Naive thymus-derived CD8-positive, alpha-beta T cell (primary cell): ENCODE measurements at regions not wholly inside any gene's neighbourhood (a gene's known extent, or its start where the extent isn't known, plus 50 kb on each side); places are given as distances from the start of the nearest gene placed in this dataset.

ENCODE experiments used
- ATAC-seq, 2 donors: fragments of 150-1000 bp; cut with Tn5 transposase in 1 of 2; sonication (Bioruptor Pico), chemical (Tn5 transposase) in 1 of 2; 1 replicate in 1 of 2; 2 replicates in 1 of 2; pipeline ENCODE4 v1.10.0; 2021; ENCODE audit warnings: mild to moderate bottlenecking in 2 of 2, moderate library complexity in 2 of 2
- POLR2A ChIA-PET: fragments of 350-600 bp; sonication (Branson Sonifier 250); formaldehyde crosslinking; loops from one replicate; lab custom pipeline; 2021; ENCODE audit warnings: antibody characterized with exemption; lab: Charles Lee
- DNase-seq, 10 donors: peaks; one replicate each; pipeline versions ENCODE4 v3.0.0 to v3.0.0-alpha.2; 2020 to 2022
- H3K27ac Mint-ChIP-seq, 10 donors: one replicate each; pipeline ENCODE4 v1.8.0; 2020 to 2022; ENCODE audit warnings: mild to moderate bottlenecking in 10 of 10, mixed read lengths in 10 of 10, moderate library complexity in 4 of 10, inconsistent platforms in 1 of 10
- H3K27me3 Mint-ChIP-seq, 5 donors: one replicate each; pipeline ENCODE4 v1.8.0; 2021 to 2022; ENCODE audit warnings: mixed read lengths in 5 of 5
- H3K36me3 Mint-ChIP-seq, 3 donors: one replicate each; pipeline ENCODE4 v1.8.0; 2020 to 2022; ENCODE audit warnings: mixed read lengths in 3 of 3, mild to moderate bottlenecking in 2 of 3, inconsistent platforms in 1 of 3
- H3K4me1 Mint-ChIP-seq, 4 donors: one replicate each; pipeline ENCODE4 v1.8.0; 2021 to 2022; ENCODE audit warnings: mixed read lengths in 4 of 4
- H3K4me3 Mint-ChIP-seq, 10 donors: one replicate each; pipeline ENCODE4 v1.8.0; 2020 to 2022; ENCODE audit warnings: mild to moderate bottlenecking in 10 of 10, mixed read lengths in 10 of 10, moderate library complexity in 6 of 10, inconsistent platforms in 1 of 10
- H3K9me3 Mint-ChIP-seq, 9 donors: one replicate each; pipeline ENCODE4 v1.8.0; 2020 to 2022; ENCODE audit warnings: mixed read lengths in 9 of 9, mild to moderate bottlenecking in 3 of 9, inconsistent platforms in 1 of 9, moderate library complexity in 1 of 9

DNA sequence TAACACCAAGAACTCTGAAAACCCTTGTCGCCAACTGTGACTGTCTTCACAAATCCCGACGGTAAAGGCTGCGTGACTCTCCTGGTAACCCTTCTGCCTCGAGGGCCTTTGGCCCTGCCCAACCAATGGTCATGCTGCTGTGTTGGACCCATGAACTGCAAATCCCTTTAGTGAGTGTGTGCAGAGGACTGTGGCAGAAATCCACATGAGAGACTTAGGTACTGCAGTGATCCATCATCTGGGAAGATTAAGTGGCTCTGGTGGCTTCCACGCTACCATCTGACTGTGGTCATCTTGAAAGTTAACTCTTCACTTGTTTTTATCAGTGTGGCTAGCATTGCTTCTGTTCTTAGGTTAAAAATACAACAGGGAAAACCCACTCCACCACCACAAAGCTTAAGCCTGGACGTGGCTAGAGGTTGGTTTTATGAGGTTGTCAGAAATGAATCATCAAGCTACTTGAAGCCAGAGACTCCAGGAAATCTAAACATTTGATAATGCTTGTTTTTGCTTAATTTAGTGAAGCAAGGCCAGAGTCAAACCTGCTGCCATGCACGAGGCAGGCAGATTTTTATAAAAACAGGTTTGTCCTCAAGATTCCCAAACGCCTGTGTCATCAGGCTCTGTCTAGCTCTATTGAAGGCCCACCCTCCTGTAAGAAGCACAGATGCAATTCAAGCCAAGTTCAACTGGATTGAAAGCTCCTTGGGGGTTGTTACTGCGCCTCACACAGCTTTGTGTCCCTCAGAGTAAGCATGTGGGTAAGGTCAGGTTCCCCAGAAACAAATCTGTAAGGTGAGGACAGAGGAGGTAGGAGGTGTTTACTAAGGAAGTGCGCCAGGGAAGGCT, 52.7 kb upstream of the ERCC6L2 start:
- peaks cover 0 to 4% (median 0%) of the 10 kb centered on the region in 5 donors for H3K27me3 Mint-ChIP-seq
- DNase-seq (no peak), ATAC-seq (no peak)
- peaks cover 0 to 2% (median 0%) of the 10 kb centered on the region in 9 donors for H3K9me3 Mint-ChIP-seq
- H3K36me3 Mint-ChIP-seq = peaks cover 0 to 3% (median 0%) of the 10 kb centered on the region in 3 donors
- no peak overlapping the region for H3K4me3 Mint-ChIP-seq
- POLR2A ChIA-PET = interaction anchor here (0.9 kb wide), 1 partner anchor 53 kb away, joined by 3 read pairs; the partner anchor contains the start of gene ERCC6L2
- peaks cover 10 to 15% (median 12%) of the 10 kb centered on the region in 4 donors for H3K4me1 Mint-ChIP-seq
- H3K27ac Mint-ChIP-seq = peak overlapping the region in 2 of 10 donors; percentile 37 to 68

DNA sequence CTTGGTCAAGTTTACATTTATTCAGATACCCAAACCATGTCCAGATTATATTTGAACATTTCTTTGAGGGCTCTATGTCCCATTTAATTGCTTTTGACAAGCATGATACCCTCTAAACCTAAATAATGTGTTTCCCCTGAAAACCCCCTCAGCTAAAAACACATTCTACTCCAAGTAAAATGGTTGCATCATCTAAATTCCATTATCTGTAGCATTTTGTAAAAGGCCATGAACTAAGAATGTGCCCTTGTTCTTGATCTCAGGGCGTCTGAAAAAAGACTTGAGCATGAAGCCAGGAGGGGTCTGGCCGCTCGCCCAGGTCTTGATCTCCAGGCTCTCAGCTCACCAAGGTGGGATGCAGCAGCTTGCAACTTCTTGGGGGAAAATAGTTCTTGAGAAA, 53.5 kb upstream of the ERCC6L2 start:
- POLR2A ChIA-PET = no interaction called here
- ATAC-seq = no peak
- no peak for DNase-seq
- Mint-ChIP-seq H3K36me3 (peaks cover 0 to 3% (median 0%) of the 10 kb centered on the region in 3 donors), H3K4me3 (no peak overlapping the region), H3K27me3 (peaks cover 0 to under 1% (median 0%) of the 10 kb centered on the region in 5 donors), H3K27ac (peak overlapping the region in 2 of 10 donors; percentile 57 to 77), H3K4me1 (peaks cover 10 to 13% (median 11%) of the 10 kb centered on the region in 4 donors), H3K9me3 (peaks cover 0 to 2% (median 0%) of the 10 kb centered on the region in 9 donors)

DNA sequence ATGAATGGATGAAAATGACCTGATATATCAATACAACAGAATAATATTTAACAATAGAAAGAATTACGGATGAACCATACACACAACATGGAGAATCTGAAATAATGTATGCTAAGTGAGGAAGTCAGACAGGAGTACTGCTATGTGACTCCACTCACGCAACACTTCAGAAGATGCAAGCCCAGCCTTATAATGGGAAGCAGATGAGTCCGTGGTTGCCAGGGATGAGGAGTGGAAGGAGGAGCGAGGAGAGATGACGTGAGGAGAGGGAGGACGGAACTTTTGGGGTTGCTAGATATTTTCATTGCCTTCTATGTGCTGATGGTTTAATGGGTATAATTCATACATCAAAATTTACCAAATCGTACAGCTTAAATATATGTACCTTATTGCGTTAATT, 55.4 kb upstream of the ERCC6L2 start:
- H3K27ac Mint-ChIP-seq = no peak overlapping the region

DNA sequence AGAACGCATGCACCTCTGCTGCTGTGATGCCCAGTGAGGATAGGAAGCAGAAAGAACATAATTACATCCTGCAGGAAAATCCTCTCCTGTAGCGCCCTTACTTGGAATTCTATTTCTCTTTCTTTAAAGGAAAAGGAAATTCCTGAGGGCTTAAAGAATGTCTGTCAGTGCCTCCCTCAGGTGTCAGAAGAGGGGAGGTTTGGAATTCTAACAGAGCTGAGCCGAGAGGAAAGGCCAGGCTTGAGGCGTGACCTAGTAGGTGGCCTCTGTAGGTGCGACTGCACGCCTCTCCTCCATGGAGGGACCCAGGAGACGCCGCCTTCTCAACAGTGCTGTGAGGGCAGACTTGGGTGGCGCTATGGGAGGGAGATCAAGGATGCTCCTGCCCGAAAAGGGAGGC, 55.9 kb upstream of the ERCC6L2 start:
- no peak for ATAC-seq
- H3K27ac Mint-ChIP-seq = no peak overlapping the region
- H3K27me3 Mint-ChIP-seq = peaks cover 0 to 3% (median 0%) of the 10 kb centered on the region in 5 donors
- peaks cover 7 to 13% (median 11%) of the 10 kb centered on the region in 4 donors for H3K4me1 Mint-ChIP-seq
- no peak for DNase-seq
- H3K36me3 Mint-ChIP-seq = peaks cover 0 to 3% (median 0%) of the 10 kb centered on the region in 3 donors
- H3K4me3 Mint-ChIP-seq = no peak overlapping the region
- peaks cover 0 to 2% (median 0%) of the 10 kb centered on the region in 9 donors for H3K9me3 Mint-ChIP-seq
- POLR2A ChIA-PET = no interaction called here

More for the DNA sequence above, 55.4 kb upstream of the ERCC6L2 start:
- ATAC-seq (no peak), DNase-seq (no peak)
- Mint-ChIP-seq H3K4me1 (peaks cover 7 to 13% (median 11%) of the 10 kb centered on the region in 4 donors), H3K27me3 (peaks cover 0 to 2% (median 0%) of the 10 kb centered on the region in 5 donors), H3K4me3 (no peak overlapping the region), H3K36me3 (peaks cover 0 to 3% (median 0%) of the 10 kb centered on the region in 3 donors), H3K9me3 (peaks cover 0 to 2% (median 0%) of the 10 kb centered on the region in 9 donors)
- POLR2A ChIA-PET = no interaction called here

DNA sequence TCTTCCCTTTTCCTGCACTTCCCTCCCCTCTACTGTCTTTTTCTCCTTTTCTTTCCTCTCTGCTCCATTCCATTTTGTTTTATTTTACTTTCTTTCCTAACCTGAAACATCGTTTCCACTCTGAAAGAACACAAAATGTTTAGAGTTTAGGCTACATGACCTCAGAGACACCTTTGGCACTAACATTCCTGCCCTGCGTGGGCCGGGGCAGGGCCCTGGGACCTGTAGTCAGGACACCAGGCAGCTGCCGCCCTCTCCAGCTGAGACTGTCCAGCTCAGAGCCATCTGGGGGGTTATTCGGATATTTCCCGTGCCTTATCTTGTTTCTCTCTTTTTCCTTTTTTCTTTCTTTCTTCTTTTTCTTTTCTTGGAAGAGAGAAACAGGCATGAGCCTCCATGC, 58.3 kb upstream of the ERCC6L2 start:
- POLR2A ChIA-PET = no interaction called here
- H3K27ac Mint-ChIP-seq = no peak overlapping the region
- H3K9me3 Mint-ChIP-seq = peaks cover 0 to 2% (median 0%) of the 10 kb centered on the region in 9 donors
- peaks cover 0 to 7% (median 4%) of the 10 kb centered on the region in 3 donors for H3K36me3 Mint-ChIP-seq
- DNase-seq (no peak), ATAC-seq (no peak)
- peaks cover 0 to 3% (median 0%) of the 10 kb centered on the region in 5 donors for H3K27me3 Mint-ChIP-seq
- H3K4me1 Mint-ChIP-seq = peaks cover 0 to 2% (median under 1%) of the 10 kb centered on the region in 4 donors
- no peak overlapping the region for H3K4me3 Mint-ChIP-seq

GRCh38 chr9:95816716-95817115, 58.8 kb upstream of the ERCC6L2 start:
- Mint-ChIP-seq H3K27me3 (peaks cover 0 to 3% (median 0%) of the 10 kb centered on the region in 5 donors), H3K9me3 (peaks cover 0 to 2% (median 0%) of the 10 kb centered on the region in 9 donors), H3K27ac (no peak overlapping the region), H3K36me3 (peaks cover 0 to 7% (median 4%) of the 10 kb centered on the region in 3 donors), H3K4me3 (no peak overlapping the region), H3K4me1 (peaks cover 0 to under 1% (median 0%) of the 10 kb centered on the region in 4 donors)
- DNase-seq = no peak
- no peak for ATAC-seq
- POLR2A ChIA-PET = no interaction called here

DNA sequence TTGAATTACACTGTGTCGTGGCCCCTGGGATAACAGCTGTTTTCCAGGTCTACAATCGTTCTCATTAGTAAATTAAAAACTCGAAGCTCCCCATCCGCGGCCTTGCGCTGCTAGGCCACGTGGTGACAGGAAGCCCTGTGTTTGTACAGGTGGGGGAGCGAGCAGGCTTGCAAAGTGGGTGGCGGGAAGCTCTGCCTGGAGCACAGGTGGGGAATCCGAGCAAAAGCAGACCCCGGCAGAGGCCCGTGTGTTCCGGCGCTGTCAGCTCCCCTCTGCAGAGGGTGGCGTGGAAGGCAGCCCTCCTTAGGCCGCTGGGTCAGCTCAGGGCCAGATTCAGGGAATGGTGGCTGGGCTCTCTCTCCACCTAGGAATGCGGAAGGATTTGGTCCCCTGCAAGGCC, 59.5 kb upstream of the ERCC6L2 start:
- H3K4me1 Mint-ChIP-seq = peaks cover 0 to 6% (median 1%) of the 10 kb centered on the region in 4 donors
- DNase-seq (no peak), ATAC-seq (no peak)
- peaks cover 0 to 1% (median 0%) of the 10 kb centered on the region in 9 donors for H3K9me3 Mint-ChIP-seq
- no peak overlapping the region for H3K27ac Mint-ChIP-seq
- POLR2A ChIA-PET = no interaction called here
- peaks cover 0 to 3% (median 0%) of the 10 kb centered on the region in 5 donors for H3K27me3 Mint-ChIP-seq
- H3K4me3 Mint-ChIP-seq = no peak overlapping the region
- H3K36me3 Mint-ChIP-seq = peaks cover 0 to 7% (median 4%) of the 10 kb centered on the region in 3 donors

DNA sequence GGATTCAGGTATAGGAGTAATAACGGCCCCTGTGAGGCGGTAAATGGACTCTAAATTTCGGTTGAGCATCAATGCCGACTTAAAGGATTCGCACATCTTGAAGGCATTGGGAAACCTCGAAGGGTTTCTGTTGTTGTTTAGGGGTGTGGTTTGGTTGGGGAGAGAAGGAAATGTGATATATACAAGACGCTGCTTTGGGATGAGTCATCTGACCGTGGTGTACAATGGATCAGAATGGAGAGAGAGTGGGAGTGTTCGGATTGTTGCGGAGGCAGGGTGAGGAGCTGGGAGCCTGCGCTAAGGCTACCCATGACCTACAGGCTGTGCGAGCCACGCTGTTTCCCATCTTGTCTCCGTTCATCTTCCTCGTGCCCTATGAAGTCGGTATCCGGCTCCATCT, 60.4 kb upstream of the ERCC6L2 start:
- H3K4me1 Mint-ChIP-seq = peaks cover 2 to 11% (median 3%) of the 10 kb centered on the region in 4 donors
- H3K27ac Mint-ChIP-seq = no peak overlapping the region
- peaks cover 0 to 3% (median 0%) of the 10 kb centered on the region in 5 donors for H3K27me3 Mint-ChIP-seq

DNA sequence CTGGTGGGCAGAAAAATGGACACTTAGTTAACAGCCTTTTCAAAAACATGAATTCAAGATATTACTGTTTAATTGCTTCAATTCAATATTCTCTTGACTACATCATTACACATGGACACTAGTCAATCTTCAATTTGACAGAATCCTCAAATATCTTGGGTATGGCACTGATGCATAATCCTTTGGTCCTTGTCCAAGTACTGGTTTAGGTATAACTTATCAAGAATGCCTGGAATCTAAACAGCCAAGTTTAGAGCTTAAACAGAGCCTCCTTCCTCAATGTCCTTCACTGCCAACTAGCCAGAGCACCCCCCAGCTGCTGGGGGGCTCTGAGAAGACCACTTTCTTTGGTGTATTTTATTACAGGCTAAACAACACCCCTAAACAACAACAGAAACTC, 61.6 kb upstream of the ERCC6L2 start:
- no peak for ATAC-seq
- no peaks in the 10 kb centered on the region for H3K9me3 Mint-ChIP-seq

More for the DNA sequence above, 60.4 kb upstream of the ERCC6L2 start:
- no peaks in the 10 kb centered on the region for H3K9me3 Mint-ChIP-seq
- no peak for DNase-seq
- POLR2A ChIA-PET = no interaction called here
- H3K36me3 Mint-ChIP-seq = peaks cover 0 to 7% (median 4%) of the 10 kb centered on the region in 3 donors
- ATAC-seq = no peak
- H3K4me3 Mint-ChIP-seq = no peak overlapping the region

GRCh38 chr9:95810814-95811213, 64.7 kb upstream of the ERCC6L2 start:
- H3K36me3 Mint-ChIP-seq = peaks cover 0 to 8% (median 4%) of the 10 kb centered on the region in 3 donors
- no peaks in the 10 kb centered on the region for H3K9me3 Mint-ChIP-seq
- H3K4me1 Mint-ChIP-seq = peaks cover 10 to 36% (median 26%) of the 10 kb centered on the region in 4 donors
- DNase-seq (no peak), ATAC-seq (no peak)
- peaks cover 0 to 6% (median 3%) of the 10 kb centered on the region in 5 donors for H3K27me3 Mint-ChIP-seq
- no peak overlapping the region for H3K4me3 Mint-ChIP-seq
- POLR2A ChIA-PET = no interaction called here
- H3K27ac Mint-ChIP-seq = peak overlapping the region in 1 of 10 donors; percentile 41

More for the DNA sequence above, 61.6 kb upstream of the ERCC6L2 start:
- DNase-seq = no peak
- no peak overlapping the region for H3K27ac Mint-ChIP-seq
- H3K27me3 Mint-ChIP-seq = peaks cover 0 to 3% (median 0%) of the 10 kb centered on the region in 5 donors
- peaks cover 0 to 7% (median 4%) of the 10 kb centered on the region in 3 donors for H3K36me3 Mint-ChIP-seq
- peaks cover 5 to 23% (median 14%) of the 10 kb centered on the region in 4 donors for H3K4me1 Mint-ChIP-seq
- POLR2A ChIA-PET = no interaction called here
- no peak overlapping the region for H3K4me3 Mint-ChIP-seq

- Mint-ChIP-seq H3K36me3 (peaks cover 0 to 8% (median 4%) of the 10 kb centered on the region in 3 donors), H3K27me3 (peaks cover 0 to 6% (median 2%) of the 10 kb centered on the region in 5 donors), H3K4me1 (peaks cover 10 to 36% (median 26%) of the 10 kb centered on the region in 4 donors), H3K4me3 (no peak overlapping the region), H3K27ac (peak overlapping the region in 2 of 10 donors; percentile 18 to 41), H3K9me3 (no peaks in the 10 kb centered on the region)
- no peak for ATAC-seq
- DNase-seq = no peak
- POLR2A ChIA-PET = no interaction called here
These were observed 65.4 kb upstream of the ERCC6L2 start for GRCh38 chr9:95810133-95810532.

GRCh38 chr9:95809686-95810085, 65.8 kb upstream of the ERCC6L2 start:
- POLR2A ChIA-PET = interaction anchor here (0.7 kb wide), 1 partner anchor 221 kb away, joined by 3 read pairs; no protein-coding TSS in a partner anchor
- Mint-ChIP-seq H3K4me1 (peaks cover 10 to 36% (median 26%) of the 10 kb centered on the region in 4 donors), H3K9me3 (no peaks in the 10 kb centered on the region), H3K27me3 (peaks cover 0 to 6% (median 0%) of the 10 kb centered on the region in 5 donors), H3K27ac (peak overlapping the region in 1 of 10 donors; percentile 18), H3K4me3 (no peak overlapping the region), H3K36me3 (peaks cover 0 to 8% (median 4%) of the 10 kb centered on the region in 3 donors)
- DNase-seq (no peak), ATAC-seq (peak in 1 of 2 donors; percentile 29)
